NOMO-1 treated with dmso at 0.1 percent for 144 hours (cell line): ENCODE measurements at regions not wholly inside any gene's neighbourhood (a gene's known extent, or its start where the extent isn't known, plus 50 kb on each side); places are given as distances from the start of the nearest gene placed in this dataset.

Experiments used
- DNase-seq: peaks from one replicate; lab custom pipeline; 2025; ENCODE audit not compliant: unreplicated experiment; lab: John Stamatoyannopoulos, UW

GRCh38 chr1:222243902-222244301 is 304.0 kb downstream of the HHIPL2 start:
- DNase-seq = no peak

GRCh38 chr1:222242492-222242891 is 305.4 kb downstream of the HHIPL2 start:
- DNase-seq = no peak

- DNase-seq = no peak
These were observed 306.5 kb downstream of the HHIPL2 start for GRCh38 chr1:222241410-222241809.

- DNase-seq = no peak
These were observed 307.2 kb downstream of the HHIPL2 start for GRCh38 chr1:222240536-222241181.

GRCh38 chr1:222239130-222239529 is 308.8 kb downstream of the HHIPL2 start:
- no peak for DNase-seq

- no peak for DNase-seq
These were observed 313.6 kb downstream of the HHIPL2 start for GRCh38 chr1:222234351-222234750.

- no peak for DNase-seq
These were observed 314.3 kb downstream of the HHIPL2 start for GRCh38 chr1:222233444-222234158.

GRCh38 chr1:222232842-222233241 is 315.1 kb downstream of the HHIPL2 start:
- no peak for DNase-seq

GRCh38 chr1:222229672-222230312 is 318.1 kb downstream of the HHIPL2 start:
- no peak for DNase-seq

- DNase-seq = no peak
These were observed 322.6 kb downstream of the HHIPL2 start for GRCh38 chr1:222225316-222225691.

- no peak for DNase-seq
These were observed 323.1 kb downstream of the HHIPL2 start for GRCh38 chr1:222224636-222225315.

- DNase-seq = no peak
These were observed 323.7 kb downstream of the HHIPL2 start for GRCh38 chr1:222224156-222224555.

- DNase-seq = no peak
These were observed 324.9 kb downstream of the HHIPL2 start for GRCh38 chr1:222223010-222223409.

GRCh38 chr1:222216255-222216754 is 331.6 kb downstream of the HHIPL2 start:
- DNase-seq = no peak

GRCh38 chr1:222210776-222211175 is 337.1 kb downstream of the HHIPL2 start:
- DNase-seq = no peak

GRCh38 chr1:222204475-222204874 is 343.4 kb downstream of the HHIPL2 start:
- DNase-seq = no peak

- DNase-seq = no peak
These were observed 345.1 kb downstream of the HHIPL2 start for GRCh38 chr1:222202831-222203230.

GRCh38 chr1:222196736-222197135 is 351.2 kb downstream of the HHIPL2 start:
- DNase-seq = no peak

- DNase-seq = no peak
These were observed 351.6 kb downstream of the HHIPL2 start for GRCh38 chr1:222196288-222196687.

GRCh38 chr1:222195857-222196256 is 352.0 kb downstream of the HHIPL2 start:
- no peak for DNase-seq

- DNase-seq = no peak
These were observed 358.7 kb downstream of the HHIPL2 start for GRCh38 chr1:222189218-222189617.
